Fibroblast of the conjunctiva (primary cell): ENCODE measurements at regions not wholly inside any gene's neighbourhood (a gene's known extent, or its start where the extent isn't known, plus 50 kb on each side); places are given as distances from the start of the nearest gene placed in this dataset.

Source experiments
- DNase-seq: peaks from one replicate; pipeline ENCODE4 v3.0.0-alpha.2; 2010; ENCODE audit warnings: low read depth

DNA sequence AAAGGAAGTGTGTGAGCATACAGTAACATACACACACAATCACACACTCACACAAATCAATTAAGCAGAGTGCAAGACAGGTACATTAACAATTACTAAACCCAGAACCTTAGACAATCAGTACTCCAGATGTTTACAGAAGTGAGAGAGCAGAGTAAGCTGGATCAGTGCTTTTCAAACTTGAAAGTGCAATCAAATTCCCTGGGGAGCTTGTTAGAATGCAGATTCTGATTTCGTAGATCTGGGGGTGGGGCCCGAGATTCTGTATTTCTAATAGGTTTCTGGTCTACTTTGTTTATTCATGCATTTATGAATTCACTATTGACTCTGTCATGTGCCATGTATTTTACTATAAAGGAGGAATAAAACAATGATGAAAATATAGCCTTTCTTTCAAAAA, 179.6 kb upstream of the PHYHIPL start:
- DNase-seq = no peak

DNA sequence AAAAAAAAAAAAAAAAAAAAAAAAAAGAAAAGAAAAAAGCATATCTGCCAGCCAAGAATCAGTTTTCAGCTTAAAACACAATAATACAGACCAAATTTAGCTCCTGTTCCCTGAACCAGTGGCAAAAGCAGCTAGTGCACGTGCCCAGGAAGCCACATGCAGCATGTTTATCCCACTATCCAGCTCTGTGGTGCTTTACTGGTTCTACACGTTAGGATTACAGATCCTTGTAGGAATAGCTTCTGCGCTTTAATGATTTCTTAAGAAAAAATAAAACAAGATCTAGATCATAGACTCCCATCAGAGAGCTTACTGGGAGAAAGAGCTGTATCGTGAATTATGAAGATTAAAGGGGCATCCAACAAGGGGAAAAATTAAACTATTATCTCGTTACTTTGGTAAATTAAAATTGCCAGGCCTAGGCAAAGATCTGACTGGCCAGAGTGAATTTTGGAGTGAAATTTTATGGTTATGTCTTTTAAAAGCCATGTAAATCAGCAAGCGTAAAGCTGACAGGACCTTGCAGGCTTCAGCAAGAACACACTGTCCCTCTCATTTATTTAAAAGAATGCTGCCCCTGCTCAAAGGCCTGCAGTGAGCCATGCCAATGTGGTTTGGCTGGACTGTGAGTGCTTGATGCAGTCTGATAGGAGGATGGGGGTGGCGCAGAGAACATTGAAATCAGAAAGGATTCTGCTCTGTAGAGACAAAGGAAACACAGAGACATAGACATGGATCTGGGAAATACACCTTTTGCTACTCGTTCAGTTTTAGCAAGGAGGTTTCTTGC, 177.3 kb upstream of the PHYHIPL start:
- no peak for DNase-seq

DNA sequence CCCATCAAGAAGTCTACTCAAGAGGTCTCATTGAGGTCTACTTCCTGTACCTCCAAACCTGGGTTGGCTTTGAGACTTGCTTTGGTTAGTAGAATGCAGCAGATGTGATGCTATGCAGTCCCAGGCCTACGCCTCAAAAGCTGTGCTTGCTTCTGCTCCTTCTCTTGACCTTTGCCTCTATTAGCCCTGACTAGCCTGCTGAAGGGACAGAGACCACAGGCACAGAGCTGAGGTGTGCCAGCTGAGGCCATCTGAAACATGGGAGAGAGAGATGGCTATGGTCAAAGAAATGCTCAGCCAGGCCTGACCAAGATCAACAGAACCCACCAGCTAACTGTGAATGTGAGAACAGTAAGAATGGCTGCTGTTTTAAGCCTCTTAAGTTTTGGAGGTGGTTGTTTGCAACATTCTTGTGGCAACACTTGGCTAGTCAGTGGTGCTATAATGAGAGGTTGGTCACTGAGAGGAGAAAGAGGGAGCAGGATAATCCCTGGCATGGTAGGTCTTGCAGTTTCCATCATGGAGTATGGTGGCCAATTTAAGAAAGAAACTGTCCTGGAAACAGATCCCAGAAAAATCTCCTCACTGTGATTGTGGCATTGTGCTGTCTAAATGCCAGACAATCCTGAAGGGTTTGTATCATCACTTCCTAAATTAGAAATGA, 176.1 kb upstream of the PHYHIPL start:
- no peak for DNase-seq

DNA sequence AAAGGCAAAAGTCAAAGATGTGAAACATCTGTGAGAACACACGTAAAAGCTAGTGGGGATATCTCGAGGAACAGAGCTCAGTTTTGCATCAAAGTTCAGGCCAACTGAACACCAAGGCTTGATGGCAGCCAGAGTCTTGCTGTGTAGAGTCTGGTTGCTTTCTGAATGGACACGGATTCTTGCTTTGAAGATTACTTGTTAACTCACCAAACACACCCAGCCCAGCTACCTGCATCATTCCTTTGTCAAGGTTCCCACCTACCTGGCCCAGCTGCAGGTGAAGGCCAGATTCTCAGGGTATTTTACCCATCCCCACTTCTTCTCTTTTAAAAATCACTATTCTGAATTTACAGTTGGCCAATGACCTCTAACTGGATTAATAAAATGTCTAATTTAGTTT, 174.4 kb upstream of the PHYHIPL start:
- no peak for DNase-seq

DNA sequence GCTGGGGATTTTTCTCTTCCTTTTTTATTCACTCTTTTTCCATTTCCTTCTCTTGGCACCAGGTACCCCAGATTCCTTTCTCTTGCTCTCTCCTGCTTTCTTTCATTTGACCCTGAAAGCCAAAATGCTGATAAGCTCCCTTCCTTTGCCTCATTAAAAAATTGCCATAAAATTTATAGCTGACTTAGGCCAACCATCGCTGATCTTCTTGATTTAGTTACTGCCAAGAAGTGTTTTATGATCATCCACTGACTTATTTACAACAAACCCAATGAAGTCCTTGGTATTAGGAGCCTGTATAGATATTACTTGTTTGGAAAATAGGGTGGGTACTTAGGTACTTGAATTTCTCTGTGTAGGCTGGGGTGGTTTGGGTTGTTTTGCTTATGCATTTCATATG, 173.2 kb upstream of the PHYHIPL start:
- DNase-seq = no peak

DNA sequence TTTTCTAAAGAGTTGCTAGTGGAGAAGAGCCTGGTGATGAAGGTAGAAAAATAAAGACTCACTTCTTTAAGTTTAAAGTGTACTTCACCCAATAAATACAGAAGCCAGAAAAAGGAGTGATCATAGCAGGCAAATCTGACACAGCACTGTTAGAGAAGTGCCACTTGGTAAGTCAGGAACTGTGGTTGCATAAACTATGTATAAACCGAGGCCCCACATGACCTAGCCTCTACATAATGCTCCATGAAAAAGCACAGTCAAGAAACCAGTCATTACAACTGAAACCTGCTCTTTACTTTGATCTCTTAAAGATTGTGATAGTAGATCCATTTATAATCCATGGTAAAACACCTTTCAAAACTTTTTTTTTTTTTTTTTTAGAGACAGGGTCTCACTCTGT, 172.1 kb upstream of the PHYHIPL start:
- no peak for DNase-seq

DNA sequence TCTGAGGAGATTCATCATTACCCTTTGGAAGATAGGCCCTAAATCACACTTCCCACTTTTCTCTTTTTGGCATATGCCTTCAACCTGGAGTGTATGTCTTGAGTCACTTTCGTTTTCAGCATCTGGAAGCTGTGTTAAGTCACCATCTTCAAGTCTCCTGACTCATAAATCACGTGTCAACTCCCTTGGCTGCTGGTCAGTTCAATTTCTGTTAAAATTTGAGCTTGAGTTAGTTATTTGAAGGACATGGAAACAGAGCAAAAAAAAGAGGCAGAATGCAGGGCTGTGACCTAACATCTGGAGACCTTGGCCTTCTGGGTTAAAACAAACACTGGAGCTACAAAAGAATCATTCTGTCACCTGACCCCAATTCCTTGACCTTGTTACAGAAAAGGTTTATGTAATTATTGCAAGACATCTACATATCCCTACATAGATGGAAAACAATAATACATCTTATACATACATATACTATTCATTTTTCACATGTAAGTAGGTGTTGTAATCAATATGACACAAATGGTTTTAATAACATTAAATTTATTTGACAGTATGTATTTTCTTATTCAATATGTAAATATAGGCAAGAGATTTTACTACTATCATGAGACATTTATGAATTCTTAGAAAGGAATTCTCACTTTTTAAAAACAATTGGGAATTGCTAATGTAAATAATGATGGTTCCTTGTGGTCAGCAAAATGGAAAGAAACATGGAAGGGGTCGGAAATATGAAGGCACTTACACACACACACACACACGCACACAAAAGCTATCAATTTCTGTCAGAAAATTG, 169.7 kb upstream of the PHYHIPL start:
- DNase-seq = peak; percentile 85

DNA sequence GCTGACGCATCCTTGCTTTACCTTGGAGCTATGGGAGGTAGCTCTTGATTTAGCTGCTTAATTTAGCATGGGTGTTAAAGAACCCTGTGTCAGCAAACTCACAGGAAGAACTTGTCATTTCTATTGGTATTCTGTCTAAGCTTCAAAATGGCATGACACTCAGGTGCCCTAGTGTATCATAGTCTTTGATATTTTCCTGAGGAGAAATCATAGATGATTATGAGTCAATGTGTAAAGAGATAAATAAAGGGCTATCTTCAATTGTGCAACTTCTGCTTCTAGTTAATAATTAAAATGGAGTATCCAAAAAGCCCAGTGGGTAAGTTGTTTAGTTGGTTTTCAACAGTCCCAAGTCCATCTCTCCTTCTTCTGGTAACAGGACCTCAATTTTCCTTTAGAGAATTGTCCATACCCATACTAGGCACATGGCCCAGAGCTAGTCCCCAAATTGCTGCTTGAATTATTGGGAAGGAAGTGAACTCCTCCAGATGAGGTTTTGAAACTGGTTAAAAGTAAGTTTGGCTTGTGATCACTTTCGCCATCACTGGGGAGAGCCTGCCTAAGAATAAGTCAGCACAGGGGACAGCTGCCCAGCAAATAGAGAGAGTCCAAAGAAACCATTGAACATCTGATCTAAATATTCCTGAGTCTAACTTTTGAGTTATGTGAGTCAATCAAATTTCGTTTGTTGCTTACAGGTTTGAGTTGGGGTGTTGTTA, 169.0 kb upstream of the PHYHIPL start:
- DNase-seq = no peak

DNA sequence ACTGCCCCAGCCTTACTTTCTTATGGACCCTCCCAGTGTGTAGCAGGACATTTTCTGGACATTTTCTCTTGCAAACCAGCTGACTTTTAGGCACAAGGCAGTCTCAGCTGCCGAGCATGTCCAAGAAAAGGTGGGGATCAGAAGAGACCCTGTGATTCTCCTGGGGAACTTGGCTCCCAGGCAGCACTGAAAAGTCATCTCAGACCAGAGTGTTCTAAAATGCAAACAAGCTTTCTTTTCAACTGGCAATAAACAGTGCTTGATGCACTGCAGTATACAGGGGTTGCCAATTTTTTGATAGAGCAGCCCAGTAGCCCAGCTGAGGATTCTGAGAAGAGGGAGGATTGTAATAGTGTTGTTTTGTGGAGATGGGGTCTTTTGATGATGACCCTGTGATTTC, 168.0 kb upstream of the PHYHIPL start:
- no peak for DNase-seq

DNA sequence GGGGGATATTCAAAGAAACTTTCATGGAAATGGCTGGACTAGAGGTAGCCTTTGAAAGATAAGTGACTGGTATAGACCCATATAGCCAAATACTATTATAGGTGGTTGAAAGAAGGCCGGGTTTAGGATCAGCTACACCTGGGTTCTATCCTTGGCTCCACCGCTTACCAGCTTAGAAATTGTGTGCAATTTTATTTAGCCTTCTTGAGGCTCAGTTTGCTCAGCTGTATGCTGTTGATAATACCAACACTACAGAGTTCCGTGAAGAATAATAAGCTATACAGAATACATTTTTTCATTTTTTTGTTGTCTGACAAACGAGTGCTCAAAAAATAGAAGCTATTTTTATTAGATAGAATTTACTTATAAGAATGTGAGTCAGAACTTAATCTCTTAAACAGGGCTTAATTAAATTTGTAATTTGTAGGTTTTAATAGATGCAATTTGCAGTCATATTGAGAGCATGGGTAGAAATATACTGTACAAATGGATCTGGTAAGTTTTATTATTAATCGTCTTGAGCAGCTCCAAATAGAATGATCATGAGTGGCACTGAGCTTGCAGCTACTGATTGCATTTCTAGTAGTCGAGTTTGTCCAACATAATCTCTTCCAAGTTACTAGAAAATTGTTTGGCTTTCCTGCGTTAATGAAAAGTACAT, 164.3 kb upstream of the PHYHIPL start:
- no peak for DNase-seq

DNA sequence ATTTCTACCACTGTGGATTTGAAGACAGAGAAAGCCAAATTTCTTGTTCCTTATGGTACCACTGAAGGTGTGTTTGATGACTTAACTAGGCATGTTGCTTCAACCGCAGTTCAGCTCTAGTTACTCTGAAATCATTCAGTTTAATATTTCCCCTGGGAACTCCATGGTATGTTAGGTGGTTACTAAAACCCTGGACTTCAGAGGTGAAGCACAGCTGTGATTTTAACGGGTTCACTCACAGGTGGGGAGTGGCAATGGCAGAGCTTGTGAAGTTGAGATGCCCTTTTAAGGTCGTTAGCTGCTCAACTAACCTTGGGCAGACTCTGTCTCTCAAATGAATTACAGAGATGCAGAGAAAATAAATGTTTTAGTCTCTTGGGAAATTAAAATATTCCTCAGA, 163.6 kb upstream of the PHYHIPL start:
- no peak for DNase-seq

DNA sequence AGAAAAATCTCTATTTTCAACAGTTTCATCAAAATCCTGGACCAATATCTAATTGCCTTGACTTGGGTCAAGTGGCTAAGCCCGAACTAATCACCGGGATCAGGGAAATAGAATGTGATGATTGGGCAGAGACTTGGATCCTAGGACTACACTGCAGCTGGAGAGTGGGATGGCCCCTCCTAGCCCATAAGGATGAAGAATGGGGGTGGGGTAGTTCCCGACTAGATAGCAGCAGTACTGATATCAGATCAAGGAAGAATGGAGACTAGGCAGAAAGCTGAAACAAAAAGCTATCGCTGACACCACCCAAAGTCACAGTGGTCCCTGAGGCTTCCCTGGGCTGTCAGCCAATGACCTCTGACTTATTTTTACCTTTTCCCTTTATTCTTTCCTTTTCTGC, 160.4 kb upstream of the PHYHIPL start:
- DNase-seq = no peak

DNA sequence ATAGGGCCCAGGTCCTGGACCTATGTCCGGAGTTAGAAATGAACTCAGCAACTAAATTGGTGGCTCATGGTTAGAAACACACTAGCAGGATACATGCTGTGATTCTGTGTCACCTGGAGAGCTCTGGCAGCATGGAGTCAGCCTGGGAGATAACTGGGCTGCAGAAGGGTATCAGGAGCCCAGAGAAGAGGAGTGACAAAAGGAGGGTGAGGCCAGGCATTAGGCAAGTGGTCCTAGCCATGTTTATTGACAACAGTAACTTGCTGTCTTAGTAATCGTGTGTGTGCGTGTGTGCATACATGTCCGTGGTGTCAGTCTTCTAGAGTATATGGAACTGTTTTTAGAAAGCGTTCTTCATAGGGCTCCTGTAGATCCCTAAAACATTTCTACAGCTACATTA, 157.5 kb upstream of the PHYHIPL start:
- no peak for DNase-seq

DNA sequence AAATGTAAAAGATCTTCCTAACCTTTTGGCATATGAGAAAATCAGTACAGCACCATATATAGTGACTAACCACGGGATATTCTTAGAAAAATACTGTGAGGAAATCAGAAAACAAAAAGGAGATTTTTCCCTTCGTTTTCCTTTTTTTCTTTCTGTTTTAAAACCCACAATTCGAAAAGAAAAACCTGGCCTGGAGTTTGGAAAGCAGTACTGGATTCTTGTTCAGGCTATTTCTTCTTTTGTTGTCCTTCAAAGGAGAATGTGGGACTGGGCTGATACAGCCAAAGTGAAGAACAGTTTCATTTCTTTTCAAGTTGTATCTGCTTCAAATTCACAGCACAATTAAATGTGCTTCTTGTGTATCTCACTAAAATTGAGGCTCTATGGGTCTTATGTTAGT, 156.8 kb upstream of the PHYHIPL start:
- no peak for DNase-seq

DNA sequence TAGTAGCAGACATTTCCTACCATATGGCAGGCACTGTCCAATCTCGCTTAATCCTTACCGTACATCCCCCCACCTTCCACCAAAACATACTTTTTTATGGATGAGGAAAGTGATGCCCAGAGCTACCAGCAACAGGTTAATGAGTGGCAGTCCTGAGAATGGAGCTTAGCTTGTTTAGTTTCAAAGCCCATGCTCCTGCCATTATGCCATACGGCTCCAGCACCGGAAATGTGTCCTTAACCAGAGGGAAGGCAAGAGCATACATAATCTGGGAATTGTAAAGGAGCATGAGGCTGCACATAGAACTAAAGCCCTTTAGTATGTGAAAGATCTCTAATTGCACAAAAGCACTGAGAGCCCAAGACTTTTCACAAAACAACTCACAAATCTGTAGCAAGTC, 155.9 kb upstream of the PHYHIPL start:
- no peak for DNase-seq

DNA sequence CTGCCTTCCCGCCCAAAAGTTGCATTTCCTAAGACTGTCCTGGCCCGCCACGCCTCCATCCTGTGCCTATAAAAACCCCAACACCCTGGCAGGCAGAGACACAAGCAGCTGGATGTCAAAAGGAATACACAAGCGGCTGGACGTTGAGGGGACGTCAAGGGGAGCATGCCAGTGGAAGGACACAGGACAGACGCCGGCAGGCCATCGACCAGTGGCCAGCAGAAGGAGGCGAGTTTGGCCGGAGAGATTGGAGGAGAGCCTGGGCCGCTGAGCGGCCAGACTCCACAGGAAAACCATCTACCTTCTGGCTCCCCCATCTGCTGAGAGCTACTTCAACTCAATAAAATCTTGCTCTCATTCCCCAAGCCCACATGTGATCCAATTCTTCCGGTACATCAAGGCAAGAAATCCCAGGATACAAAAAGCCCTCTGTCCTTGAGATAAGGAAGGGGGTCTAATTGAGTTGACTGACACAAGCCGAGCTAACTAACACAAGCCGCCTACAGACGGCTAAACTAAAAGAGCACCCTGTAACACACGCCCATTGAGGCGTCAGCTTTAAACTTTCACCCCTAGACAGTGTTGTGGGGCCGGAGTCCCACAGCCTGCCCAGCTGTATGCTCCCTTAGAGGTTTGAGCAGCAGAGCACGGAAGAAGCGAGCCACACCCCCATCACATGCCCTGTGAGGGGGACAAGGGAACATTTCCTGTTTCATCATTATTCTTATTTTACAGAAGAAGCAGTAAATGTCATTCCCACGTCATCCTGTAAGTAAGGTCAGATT, 150.3 kb upstream of the PHYHIPL start:
- no peak for DNase-seq

DNA sequence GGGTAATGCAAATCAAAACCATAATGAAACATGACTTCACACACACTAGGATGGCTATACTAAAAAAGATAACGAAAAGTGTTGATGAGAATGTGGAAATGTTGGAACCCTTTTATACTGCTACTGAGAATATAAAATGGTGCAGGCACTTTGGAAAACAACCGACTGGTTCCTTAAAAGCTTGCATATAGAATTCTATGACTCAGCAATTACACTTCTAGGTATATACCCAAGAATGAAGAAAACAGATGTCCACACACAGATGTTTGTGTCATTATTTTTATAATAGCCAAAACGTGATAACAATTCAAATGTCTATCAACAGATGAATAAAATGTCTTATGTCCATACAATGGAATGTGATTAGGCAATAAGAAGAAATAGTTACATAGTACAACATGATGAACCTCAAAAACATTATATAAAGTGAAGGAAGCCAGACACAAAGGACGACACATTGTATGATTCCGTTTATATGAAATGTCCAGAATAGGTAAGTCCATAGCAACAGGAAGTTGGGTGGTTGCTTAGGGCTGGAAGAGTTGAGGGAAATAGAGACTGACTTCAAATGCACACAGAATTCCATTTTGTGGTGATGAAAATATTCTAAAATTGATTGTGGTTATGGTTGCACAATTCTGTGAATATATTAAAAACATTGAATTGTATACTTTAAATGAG, 148.3 kb upstream of the PHYHIPL start:
- DNase-seq = peak; percentile 16

DNA sequence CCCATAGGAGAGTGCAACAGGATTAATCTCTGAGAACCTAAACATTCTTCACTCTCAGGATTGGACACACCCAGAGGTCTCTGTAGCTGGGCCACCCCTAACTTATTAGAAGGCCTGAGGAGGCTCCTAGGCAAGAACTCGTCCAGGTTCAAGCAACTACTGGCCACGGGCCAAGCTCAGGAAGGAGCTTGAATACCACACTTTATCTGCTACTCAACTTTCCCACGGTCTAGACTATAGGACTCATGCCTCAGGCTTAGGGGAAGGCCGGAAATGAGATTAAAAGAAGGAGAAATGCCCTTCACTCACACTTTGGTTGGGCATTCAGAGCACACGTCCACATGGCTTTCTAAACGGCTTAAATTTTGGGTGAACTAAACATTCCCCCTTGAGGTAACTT, 142.8 kb upstream of the PHYHIPL start:
- no peak for DNase-seq

DNA sequence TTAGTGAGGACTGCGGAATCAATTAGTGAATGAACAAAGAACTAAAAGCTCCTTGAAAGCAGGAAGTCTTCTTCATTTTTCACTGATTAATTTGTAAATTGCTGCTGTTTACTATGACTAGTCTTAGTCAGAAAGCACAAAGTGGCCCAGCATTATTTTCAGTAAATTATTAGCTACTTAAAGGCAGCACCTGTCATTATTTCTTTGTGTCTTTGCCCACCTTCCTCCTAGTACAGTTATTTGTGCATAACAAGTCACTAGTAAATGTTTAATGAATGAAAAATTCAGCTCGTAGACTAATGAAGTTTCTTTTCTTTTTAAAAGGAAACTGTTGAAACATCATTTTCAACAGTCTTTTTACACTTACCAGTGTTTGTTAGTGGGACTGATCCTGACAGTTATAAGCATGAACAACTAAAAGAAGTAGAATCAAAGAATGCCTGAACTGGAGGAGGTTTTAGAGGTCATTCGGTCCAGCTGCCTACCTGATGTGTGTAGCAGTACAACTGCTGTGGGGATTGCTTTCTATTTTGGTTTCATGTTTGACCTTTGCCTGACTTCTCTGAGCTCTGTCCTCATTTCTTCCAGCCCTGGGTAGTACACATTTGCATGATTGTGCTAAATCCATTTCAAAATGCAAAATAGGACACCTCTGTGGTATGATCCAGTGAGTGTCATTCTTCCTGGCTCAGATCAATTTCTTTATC, 140.0 kb upstream of the PHYHIPL start:
- DNase-seq = no peak

DNA sequence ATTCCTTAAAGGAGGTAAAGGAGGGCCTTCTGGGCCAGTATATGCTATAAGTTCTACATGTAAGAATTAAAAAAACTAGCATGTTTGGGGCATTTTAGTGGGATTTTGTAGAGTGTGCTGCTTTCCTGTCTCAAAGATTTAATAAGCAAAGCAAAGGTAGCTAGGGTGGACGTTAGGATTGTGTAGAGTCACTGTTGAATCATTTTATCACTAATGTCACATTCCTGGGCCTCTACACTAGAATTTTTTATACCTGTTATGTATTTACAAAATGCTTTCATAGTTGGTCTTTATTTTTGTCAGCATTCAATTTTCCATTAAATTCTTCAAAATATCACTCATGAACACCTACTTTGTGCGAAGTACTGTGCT, 139.4 kb upstream of the PHYHIPL start:
- DNase-seq = no peak
